ENCODE measurements at regions not wholly inside any gene's neighbourhood (a gene's known extent, or its start where the extent isn't known, plus 50 kb on each side); places are given as distances from the start of the nearest gene placed in this dataset.

DNA sequence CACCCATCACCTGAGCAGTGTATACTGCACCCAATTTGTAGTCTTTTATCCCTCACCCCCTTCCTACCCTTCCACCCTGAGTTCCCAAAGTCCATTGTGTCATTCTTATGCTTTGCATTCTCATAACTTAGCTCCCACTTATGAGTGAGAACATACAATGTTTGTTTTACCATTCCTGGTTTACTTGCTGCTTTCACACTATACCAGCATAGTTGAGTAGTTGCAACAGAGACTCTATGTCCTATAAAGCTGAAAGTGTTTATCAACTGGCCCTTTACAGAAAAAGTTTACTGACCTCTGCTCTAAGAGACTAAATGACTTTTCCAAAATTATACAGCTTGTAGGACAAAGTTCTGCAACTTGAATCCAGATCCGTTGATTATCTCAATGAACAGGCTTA is 61.1 kb upstream of the BLTP1 start:
- TF ChIP-seq POLR2A (IDR thresholded peaks at IDR 0.05) (no peak), EP300 (IDR thresholded peaks at IDR 0.05) (no peak)
- TF ChIP-seq, protein P1, sequence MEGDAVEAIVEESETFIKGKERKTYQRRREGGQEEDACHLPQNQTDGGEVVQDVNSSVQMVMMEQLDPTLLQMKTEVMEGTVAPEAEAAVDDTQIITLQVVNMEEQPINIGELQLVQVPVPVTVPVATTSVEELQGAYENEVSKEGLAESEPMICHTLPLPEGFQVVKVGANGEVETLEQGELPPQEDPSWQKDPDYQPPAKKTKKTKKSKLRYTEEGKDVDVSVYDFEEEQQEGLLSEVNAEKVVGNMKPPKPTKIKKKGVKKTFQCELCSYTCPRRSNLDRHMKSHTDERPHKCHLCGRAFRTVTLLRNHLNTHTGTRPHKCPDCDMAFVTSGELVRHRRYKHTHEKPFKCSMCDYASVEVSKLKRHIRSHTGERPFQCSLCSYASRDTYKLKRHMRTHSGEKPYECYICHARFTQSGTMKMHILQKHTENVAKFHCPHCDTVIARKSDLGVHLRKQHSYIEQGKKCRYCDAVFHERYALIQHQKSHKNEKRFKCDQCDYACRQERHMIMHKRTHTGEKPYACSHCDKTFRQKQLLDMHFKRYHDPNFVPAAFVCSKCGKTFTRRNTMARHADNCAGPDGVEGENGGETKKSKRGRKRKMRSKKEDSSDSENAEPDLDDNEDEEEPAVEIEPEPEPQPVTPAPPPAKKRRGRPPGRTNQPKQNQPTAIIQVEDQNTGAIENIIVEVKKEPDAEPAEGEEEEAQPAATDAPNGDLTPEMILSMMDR (IDR thresholded peaks at IDR 0.05): no peak
